Kidney epithelial cell (primary cell): ENCODE measurements at regions not wholly inside any gene's neighbourhood (a gene's known extent, or its start where the extent isn't known, plus 50 kb on each side); places are given as distances from the start of the nearest gene placed in this dataset.
"Not testable (repeated sequence)": the region's sequence is repeated elsewhere in the genome, so short reads cannot be mapped to it uniquely, and the experiment has no call there.

ENCODE experiments used
- DNase-seq: peaks from one replicate; pipeline ENCODE4 v3.0.0-alpha.2; 2010; ENCODE audit warnings: low read depth
- H3K27me3 ChIP-seq: 2 replicates; pipeline ENCODE4 v1.6.0; 2011; ENCODE audit warnings: low read length; ENCODE audit not compliant: control insufficient read depth, insufficient read depth
- H3K36me3 ChIP-seq: 2 replicates; pipeline ENCODE4 v1.5.1; 2011; ENCODE audit warnings: low read length; ENCODE audit not compliant: control insufficient read depth, insufficient read depth
- H3K4me3 ChIP-seq: 2 replicates; pipeline ENCODE4 v1.5.1; 2011; ENCODE audit warnings: low read depth, mild to moderate bottlenecking, control low read depth, low read length
- TF ChIP-seq, protein P1 (sequence below): IDR thresholded peaks from 2 replicates; pipeline ENCODE4 v1.5.1; 2011; ENCODE audit warnings: mild to moderate bottlenecking, moderate library complexity, low read length, control low read depth, inconsistent platforms; ENCODE audit not compliant: insufficient read depth, poor library complexity, severe bottlenecking

DNA sequence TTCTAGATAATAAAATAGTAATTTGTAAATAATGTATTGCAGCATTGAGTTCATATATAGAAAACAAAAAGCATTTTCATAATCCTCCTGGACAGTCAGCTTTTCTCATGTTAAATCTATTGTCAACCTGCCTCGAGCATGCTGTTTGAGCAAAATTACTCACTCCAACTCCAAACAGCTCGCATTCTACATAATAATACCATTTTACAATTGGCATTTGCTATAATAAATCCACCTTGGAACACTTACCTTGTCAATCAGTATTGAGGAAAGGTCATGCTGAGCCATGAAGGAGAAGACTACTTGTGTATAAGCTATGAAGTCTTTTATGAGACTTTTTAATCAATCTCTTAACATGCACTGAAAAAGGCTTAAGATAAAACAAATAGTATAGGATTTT is 682.6 kb downstream of the CBLN4 start:
- Histone ChIP-seq H3K36me3 (no peaks in the 10 kb centered on the region), H3K4me3 (no peak overlapping the region), H3K27me3 (no peaks in the 10 kb centered on the region)
- no peak for DNase-seq
- TF ChIP-seq, protein P1, sequence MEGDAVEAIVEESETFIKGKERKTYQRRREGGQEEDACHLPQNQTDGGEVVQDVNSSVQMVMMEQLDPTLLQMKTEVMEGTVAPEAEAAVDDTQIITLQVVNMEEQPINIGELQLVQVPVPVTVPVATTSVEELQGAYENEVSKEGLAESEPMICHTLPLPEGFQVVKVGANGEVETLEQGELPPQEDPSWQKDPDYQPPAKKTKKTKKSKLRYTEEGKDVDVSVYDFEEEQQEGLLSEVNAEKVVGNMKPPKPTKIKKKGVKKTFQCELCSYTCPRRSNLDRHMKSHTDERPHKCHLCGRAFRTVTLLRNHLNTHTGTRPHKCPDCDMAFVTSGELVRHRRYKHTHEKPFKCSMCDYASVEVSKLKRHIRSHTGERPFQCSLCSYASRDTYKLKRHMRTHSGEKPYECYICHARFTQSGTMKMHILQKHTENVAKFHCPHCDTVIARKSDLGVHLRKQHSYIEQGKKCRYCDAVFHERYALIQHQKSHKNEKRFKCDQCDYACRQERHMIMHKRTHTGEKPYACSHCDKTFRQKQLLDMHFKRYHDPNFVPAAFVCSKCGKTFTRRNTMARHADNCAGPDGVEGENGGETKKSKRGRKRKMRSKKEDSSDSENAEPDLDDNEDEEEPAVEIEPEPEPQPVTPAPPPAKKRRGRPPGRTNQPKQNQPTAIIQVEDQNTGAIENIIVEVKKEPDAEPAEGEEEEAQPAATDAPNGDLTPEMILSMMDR, result no peak

DNA sequence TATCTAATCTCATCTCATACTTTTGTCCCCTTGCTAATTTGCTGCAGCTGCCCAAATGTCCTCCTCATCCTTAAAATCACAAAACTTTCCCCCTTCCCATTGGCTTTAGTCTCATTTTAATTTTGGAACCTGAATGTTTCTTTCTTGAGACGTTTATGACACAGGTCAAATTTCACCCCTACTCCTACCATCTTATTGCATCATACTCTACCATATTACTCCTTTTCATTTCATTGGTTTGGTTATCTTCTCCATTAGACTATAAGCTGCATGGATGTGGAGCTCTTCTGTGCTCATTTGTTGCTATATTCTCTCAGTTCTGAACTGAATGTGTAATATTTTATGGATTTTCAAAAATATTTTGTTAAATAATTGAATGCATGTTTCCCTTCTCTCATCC is 688.6 kb downstream of the CBLN4 start:
- TF ChIP-seq, protein P1, result no peak
- no peaks in the 10 kb centered on the region for H3K36me3 ChIP-seq
- no peak for DNase-seq
- H3K27me3 ChIP-seq, result no peaks in the 10 kb centered on the region
- H3K4me3 ChIP-seq, result no peak overlapping the region

DNA sequence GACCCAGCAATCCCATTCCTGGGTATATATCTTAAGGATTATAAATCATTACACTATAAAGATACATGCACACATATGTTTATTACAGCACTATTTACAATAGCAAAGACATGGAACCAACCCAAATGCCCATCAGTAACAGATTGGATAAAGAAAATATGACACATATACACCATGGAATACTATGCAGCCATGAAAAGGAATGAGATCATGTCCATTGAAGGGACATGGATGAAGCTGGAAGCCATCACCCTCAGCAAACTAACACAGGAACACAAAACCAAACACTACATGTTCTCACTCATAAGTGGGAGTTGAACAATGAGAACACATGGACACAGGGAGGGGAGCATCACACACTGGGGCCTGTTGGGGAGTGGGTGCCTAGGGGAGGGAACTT is 694.5 kb downstream of the CBLN4 start:
- not testable (repeated sequence) for H3K36me3 ChIP-seq

DNA sequence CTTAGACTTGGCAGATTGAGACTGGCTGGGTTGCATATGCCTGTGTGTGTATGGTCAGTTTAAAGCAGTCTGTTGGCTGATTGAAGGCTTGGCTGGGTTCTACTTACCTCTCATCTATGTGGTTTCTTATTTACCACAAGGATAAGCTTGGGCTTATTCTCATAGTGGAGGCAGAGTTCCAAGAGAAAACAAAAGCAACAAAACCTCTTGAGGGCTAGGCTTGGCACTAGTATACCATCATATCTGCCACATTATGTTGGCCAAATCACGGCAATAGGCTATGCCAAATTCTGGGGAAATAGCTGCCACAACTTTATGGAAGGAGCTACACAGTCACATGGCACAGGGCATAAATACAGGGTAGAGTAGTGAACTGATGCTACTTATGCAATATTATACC is 714.1 kb downstream of the CBLN4 start:
- TF ChIP-seq, protein P1, result no peak
- no peaks in the 10 kb centered on the region for H3K36me3 ChIP-seq
- H3K27me3 ChIP-seq, result no peaks in the 10 kb centered on the region
- no peak overlapping the region for H3K4me3 ChIP-seq
- DNase-seq, result no peak

More for the DNA sequence above, 694.5 kb downstream of the CBLN4 start:
- H3K4me3 ChIP-seq, H3K27me3 ChIP-seq, DNase-seq: not testable (repeated sequence)

DNA sequence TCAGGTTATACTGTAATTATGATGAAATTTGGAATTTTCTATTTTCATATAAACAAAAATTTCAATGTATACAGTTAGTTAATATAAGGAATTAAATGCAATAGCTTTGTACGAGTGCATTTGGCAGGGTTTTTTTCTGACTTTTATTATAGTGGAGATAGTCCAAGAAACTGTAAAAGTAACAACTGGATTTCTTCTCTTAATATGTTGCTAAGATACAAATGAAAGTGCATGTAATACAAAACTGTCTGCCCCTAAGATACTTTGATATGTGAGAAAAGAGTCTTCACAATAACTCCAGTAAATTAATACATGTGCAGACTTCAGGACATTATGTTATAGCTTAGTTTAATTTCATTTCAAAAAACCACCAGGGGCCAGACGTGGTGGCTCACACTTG is 721.4 kb downstream of the CBLN4 start:
- H3K4me3 ChIP-seq, result no peak overlapping the region
- H3K36me3 ChIP-seq, result no peaks in the 10 kb centered on the region
- TF ChIP-seq, protein P1, result no peak

DNA sequence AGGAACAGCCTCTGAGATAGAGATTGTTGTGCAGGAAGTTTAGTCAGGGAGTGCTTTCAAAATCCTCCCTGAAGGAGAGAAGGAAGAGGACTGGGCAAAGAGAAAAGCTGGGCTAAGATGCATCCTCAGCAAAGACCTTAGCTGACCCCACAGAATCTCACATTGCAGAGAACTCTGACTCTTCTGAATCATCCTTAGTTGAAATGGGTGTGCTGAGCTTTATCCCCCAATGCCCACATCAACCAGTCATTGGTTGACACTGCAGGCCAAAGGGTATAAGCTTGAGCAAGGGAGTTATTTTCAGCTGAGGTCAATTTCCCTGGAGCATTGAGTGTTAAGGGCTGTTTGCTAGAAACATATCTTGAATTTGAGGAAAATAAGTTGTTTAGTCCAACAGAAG is 732.2 kb downstream of the CBLN4 start:
- Histone ChIP-seq H3K27me3 (no peaks in the 10 kb centered on the region), H3K4me3 (no peak overlapping the region), H3K36me3 (no peaks in the 10 kb centered on the region)
- no peak for DNase-seq
- TF ChIP-seq, protein P1, result no peak

More for the DNA sequence above, 721.4 kb downstream of the CBLN4 start:
- no peak for DNase-seq
- H3K27me3 ChIP-seq, result no peaks in the 10 kb centered on the region
